ENCODE measurements at regions not wholly inside any gene's neighbourhood (a gene's known extent, or its start where the extent isn't known, plus 50 kb on each side); places are given as distances from the start of the nearest gene placed in this dataset.

GRCh38 chr1:218717575-218717974 is 372.4 kb downstream of the TGFB2 start:
- Histone ChIP-seq H4K20me1 (ENCODE audit: insufficient read depth) (no peaks in the 10 kb centered on the region), H3K36me3 (ENCODE audit: insufficient read depth) (no peaks in the 10 kb centered on the region), H3K4me2 (no peak overlapping the region), H3K27me3 (ENCODE audit: insufficient read depth, low read depth) (no peaks in the 10 kb centered on the region), H2AFZ (ENCODE audit: low read depth) (no peak overlapping the region), H3K27ac (no peak overlapping the region), H3K4me3 (IDR thresholded peaks at IDR 0.05; ENCODE audit: insufficient read depth, low read depth, low read length) (no peak overlapping the region), H3K4me1 (ENCODE audit: low read depth, poor library complexity, severe bottlenecking) (no peaks in the 10 kb centered on the region), H3K9ac (no peak overlapping the region), H3K79me2 (ENCODE audit: insufficient read depth, low read depth) (no peaks in the 10 kb centered on the region)
- TF ChIP-seq, protein P1, sequence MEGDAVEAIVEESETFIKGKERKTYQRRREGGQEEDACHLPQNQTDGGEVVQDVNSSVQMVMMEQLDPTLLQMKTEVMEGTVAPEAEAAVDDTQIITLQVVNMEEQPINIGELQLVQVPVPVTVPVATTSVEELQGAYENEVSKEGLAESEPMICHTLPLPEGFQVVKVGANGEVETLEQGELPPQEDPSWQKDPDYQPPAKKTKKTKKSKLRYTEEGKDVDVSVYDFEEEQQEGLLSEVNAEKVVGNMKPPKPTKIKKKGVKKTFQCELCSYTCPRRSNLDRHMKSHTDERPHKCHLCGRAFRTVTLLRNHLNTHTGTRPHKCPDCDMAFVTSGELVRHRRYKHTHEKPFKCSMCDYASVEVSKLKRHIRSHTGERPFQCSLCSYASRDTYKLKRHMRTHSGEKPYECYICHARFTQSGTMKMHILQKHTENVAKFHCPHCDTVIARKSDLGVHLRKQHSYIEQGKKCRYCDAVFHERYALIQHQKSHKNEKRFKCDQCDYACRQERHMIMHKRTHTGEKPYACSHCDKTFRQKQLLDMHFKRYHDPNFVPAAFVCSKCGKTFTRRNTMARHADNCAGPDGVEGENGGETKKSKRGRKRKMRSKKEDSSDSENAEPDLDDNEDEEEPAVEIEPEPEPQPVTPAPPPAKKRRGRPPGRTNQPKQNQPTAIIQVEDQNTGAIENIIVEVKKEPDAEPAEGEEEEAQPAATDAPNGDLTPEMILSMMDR (conservative IDR thresholded peaks at IDR 0.05; ENCODE audit: low read depth, low read length) = no peak

- Histone ChIP-seq H3K9ac (no peak overlapping the region), H3K79me2 (ENCODE audit: insufficient read depth, low read depth) (no peaks in the 10 kb centered on the region), H3K4me2 (no peak overlapping the region), H3K36me3 (ENCODE audit: insufficient read depth) (no peaks in the 10 kb centered on the region), H3K27me3 (ENCODE audit: insufficient read depth, low read depth) (no peaks in the 10 kb centered on the region), H3K4me3 (IDR thresholded peaks at IDR 0.05; ENCODE audit: insufficient read depth, low read depth, low read length) (no peak overlapping the region), H4K20me1 (ENCODE audit: insufficient read depth) (no peaks in the 10 kb centered on the region), H2AFZ (ENCODE audit: low read depth) (no peak overlapping the region), H3K4me1 (ENCODE audit: low read depth, poor library complexity, severe bottlenecking) (no peaks in the 10 kb centered on the region), H3K27ac (no peak overlapping the region)
- TF ChIP-seq, protein P1 (conservative IDR thresholded peaks at IDR 0.05; ENCODE audit: low read depth, low read length) = no peak
Observed at GRCh38 chr1:218718206-218718605, 373.1 kb downstream of the TGFB2 start.

GRCh38 chr1:218718977-218719376 is 373.8 kb downstream of the TGFB2 start:
- Histone ChIP-seq H2AFZ (ENCODE audit: low read depth) (no peak overlapping the region), H3K79me2 (ENCODE audit: insufficient read depth, low read depth) (no peaks in the 10 kb centered on the region), H3K36me3 (ENCODE audit: insufficient read depth) (no peaks in the 10 kb centered on the region), H4K20me1 (ENCODE audit: insufficient read depth) (no peaks in the 10 kb centered on the region), H3K27ac (no peak overlapping the region), H3K27me3 (ENCODE audit: insufficient read depth, low read depth) (no peaks in the 10 kb centered on the region), H3K4me2 (no peak overlapping the region), H3K4me3 (IDR thresholded peaks at IDR 0.05; ENCODE audit: insufficient read depth, low read depth, low read length) (no peak overlapping the region), H3K9ac (no peak overlapping the region), H3K4me1 (ENCODE audit: low read depth, poor library complexity, severe bottlenecking) (no peaks in the 10 kb centered on the region)
- TF ChIP-seq, protein P1 (conservative IDR thresholded peaks at IDR 0.05; ENCODE audit: low read depth, low read length) = no peak

DNA sequence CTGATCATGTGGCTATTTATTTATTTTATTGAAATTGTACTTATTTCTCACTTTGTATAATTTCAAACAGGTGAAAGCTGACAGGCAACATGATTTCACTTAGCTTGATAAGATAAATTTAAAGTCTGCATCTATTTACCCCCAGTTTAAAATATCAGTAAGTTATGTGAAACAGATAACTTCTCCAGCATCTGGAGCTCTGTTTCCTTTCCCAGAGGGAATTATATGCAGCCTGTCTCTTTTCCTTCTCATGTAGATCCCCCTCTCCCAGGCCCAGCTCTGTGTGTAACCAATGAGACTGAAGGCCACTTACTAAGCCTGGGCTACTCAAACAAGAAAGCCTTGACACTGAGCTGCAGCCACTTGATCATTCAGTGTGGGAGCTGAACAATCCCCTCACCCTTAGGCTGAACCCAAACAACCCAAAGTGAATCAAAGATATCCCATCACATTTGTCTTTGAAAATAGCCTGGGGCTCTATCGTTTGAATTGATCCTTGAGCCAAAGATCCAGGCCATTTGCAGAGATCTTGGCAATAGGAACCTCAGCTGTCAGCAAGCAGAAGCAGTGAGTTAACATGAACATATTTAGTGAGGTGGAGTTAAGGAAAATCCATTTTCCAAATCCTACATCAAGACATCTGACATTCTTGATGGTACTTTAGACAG is 383.9 kb downstream of the TGFB2 start:
- H3K4me1 ChIP-seq (ENCODE audit: low read depth, poor library complexity, severe bottlenecking) = no peaks in the 10 kb centered on the region
- no peaks in the 10 kb centered on the region for H4K20me1 ChIP-seq (ENCODE audit: insufficient read depth)
- H3K4me2 ChIP-seq = no peak overlapping the region
- no peaks in the 10 kb centered on the region for H3K79me2 ChIP-seq (ENCODE audit: insufficient read depth, low read depth)
- TF ChIP-seq, protein P1 (conservative IDR thresholded peaks at IDR 0.05; ENCODE audit: low read depth, low read length) = no peak
- no peak overlapping the region for H3K4me3 ChIP-seq (IDR thresholded peaks at IDR 0.05; ENCODE audit: insufficient read depth, low read depth, low read length)
- no peak overlapping the region for H2AFZ ChIP-seq (ENCODE audit: low read depth)
- no peak overlapping the region for H3K9ac ChIP-seq
- no peaks in the 10 kb centered on the region for H3K27me3 ChIP-seq (ENCODE audit: insufficient read depth, low read depth)
- H3K36me3 ChIP-seq (ENCODE audit: insufficient read depth) = no peaks in the 10 kb centered on the region
- no peak overlapping the region for H3K27ac ChIP-seq

Measured in KMS-11 (cell line).